IMR-90 (cell line): ENCODE measurements at regions not wholly inside any gene's neighbourhood (a gene's known extent, or its start where the extent isn't known, plus 50 kb on each side); places are given as distances from the start of the nearest gene placed in this dataset.

Experiments
- BHLHE40 ChIP-seq: fragments of 150-350 bp; IDR thresholded peaks from 2 replicates; pipeline ENCODE4 v1.6.1; 2016; ENCODE audit warnings: mild to moderate bottlenecking, low read depth, low read length
- CEBPB ChIP-seq: IDR thresholded peaks from 2 replicates; pipeline ENCODE4 v1.6.1; 2012; ENCODE audit warnings: low read depth, low read length, improper control_type of control experiment
- CHD1 ChIP-seq: IDR thresholded peaks from 2 replicates; pipeline ENCODE4 v1.6.1; 2012; ENCODE audit warnings: low read depth, low read length, improper control_type of control experiment
- FOS ChIP-seq: fragments of 150-350 bp; IDR thresholded peaks from 2 replicates; pipeline ENCODE4 v1.6.1; 2016; ENCODE audit warnings: low read depth, low read length
- MAFK ChIP-seq: IDR thresholded peaks from 2 replicates; pipeline ENCODE4 v1.6.1; 2012; ENCODE audit warnings: low read depth, low read length, improper control_type of control experiment
- POLR2A ChIP-seq: IDR thresholded peaks from 2 replicates; pipeline ENCODE4 v1.6.1; 2012; ENCODE audit warnings: mild to moderate bottlenecking, low read depth, low read length
- RAD21 ChIP-seq: IDR thresholded peaks from 2 replicates; pipeline ENCODE4 v1.6.1; 2012; ENCODE audit warnings: low read length, improper control_type of control experiment
- SMC3 ChIP-seq: fragments of 150-350 bp; IDR thresholded peaks from 2 replicates; pipeline ENCODE4 v1.6.1; 2016; ENCODE audit warnings: low read depth, mild to moderate bottlenecking, antibody characterized with exemption, low read length, moderate library complexity
- TF ChIP-seq, protein P1 (sequence below): conservative IDR thresholded peaks from 2 replicates; pipeline ENCODE4 v1.5.1; 2012; ENCODE audit warnings: mild to moderate bottlenecking, low read depth, low read length, improper control_type of control experiment
- TF ChIP-seq, protein P2 (sequence below): fragments of 150-350 bp; IDR thresholded peaks from 2 replicates; pipeline ENCODE4 v1.6.1; 2016; ENCODE audit warnings: low read depth, mild to moderate bottlenecking, low read length, moderate library complexity, borderline replicate concordance

DNA sequence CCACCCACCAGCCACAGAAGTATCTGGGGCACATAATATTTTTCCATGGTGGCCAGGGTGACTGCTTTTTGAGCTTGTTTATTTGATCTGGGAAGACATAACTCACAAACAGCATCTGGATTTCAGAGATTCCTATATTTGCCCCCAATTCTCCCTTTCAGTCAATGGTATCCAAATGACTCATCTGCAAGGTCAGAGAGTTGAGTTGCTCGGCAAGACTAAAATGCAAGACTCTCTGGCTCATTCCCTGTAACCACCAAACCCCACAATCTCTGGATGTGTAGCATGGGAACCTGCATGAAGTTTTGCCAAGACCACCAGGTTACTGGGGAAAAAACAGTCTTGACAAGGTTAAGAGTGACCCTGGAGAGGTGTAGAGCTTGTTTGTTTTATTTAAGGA, 174.9 kb upstream of the FAR2 start:
- TF ChIP-seq SMC3 (no peak), POLR2A (no peak), BHLHE40 (no peak), RAD21 (no peak), CEBPB (no peak), FOS (0 out of 2 replicates have a peak, but pooled peaks have one; percentile 17), MAFK (no peak), CHD1 (no peak)
- TF ChIP-seq, protein P1, sequence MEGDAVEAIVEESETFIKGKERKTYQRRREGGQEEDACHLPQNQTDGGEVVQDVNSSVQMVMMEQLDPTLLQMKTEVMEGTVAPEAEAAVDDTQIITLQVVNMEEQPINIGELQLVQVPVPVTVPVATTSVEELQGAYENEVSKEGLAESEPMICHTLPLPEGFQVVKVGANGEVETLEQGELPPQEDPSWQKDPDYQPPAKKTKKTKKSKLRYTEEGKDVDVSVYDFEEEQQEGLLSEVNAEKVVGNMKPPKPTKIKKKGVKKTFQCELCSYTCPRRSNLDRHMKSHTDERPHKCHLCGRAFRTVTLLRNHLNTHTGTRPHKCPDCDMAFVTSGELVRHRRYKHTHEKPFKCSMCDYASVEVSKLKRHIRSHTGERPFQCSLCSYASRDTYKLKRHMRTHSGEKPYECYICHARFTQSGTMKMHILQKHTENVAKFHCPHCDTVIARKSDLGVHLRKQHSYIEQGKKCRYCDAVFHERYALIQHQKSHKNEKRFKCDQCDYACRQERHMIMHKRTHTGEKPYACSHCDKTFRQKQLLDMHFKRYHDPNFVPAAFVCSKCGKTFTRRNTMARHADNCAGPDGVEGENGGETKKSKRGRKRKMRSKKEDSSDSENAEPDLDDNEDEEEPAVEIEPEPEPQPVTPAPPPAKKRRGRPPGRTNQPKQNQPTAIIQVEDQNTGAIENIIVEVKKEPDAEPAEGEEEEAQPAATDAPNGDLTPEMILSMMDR = no peak
- TF ChIP-seq, protein P2, sequence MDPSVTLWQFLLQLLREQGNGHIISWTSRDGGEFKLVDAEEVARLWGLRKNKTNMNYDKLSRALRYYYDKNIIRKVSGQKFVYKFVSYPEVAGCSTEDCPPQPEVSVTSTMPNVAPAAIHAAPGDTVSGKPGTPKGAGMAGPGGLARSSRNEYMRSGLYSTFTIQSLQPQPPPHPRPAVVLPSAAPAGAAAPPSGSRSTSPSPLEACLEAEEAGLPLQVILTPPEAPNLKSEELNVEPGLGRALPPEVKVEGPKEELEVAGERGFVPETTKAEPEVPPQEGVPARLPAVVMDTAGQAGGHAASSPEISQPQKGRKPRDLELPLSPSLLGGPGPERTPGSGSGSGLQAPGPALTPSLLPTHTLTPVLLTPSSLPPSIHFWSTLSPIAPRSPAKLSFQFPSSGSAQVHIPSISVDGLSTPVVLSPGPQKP = no peak
